AG09319 (cell line): ENCODE measurements at regions not wholly inside any gene's neighbourhood (a gene's known extent, or its start where the extent isn't known, plus 50 kb on each side); places are given as distances from the start of the nearest gene placed in this dataset.

Source experiments
- DNase-seq: peaks from one replicate; pipeline ENCODE4 v3.0.0-alpha.2; 2010; ENCODE audit warnings: low read depth; ENCODE audit errors: extremely low read depth
- CTCF ChIP-seq: IDR thresholded peaks from 2 replicates; pipeline ENCODE4 v1.5.1; 2011; ENCODE audit warnings: low read depth, mild to moderate bottlenecking, inconsistent platforms, low read length, moderate library complexity

GRCh38 chr2:136532171-136532570 is 233.2 kb upstream of the THSD7B start:
- DNase-seq = no peak
- TF ChIP-seq CTCF = no peak

GRCh38 chr2:136531731-136532130 is 233.6 kb upstream of the THSD7B start:
- no peak for DNase-seq
- TF ChIP-seq CTCF = no peak

- TF ChIP-seq CTCF = no peak
- DNase-seq = no peak
These were observed 235.2 kb upstream of the THSD7B start for GRCh38 chr2:136530146-136530545.

- TF ChIP-seq CTCF = no peak
- no peak for DNase-seq
These were observed 237.8 kb upstream of the THSD7B start for GRCh38 chr2:136527560-136527959.

- no peak for TF ChIP-seq CTCF
- DNase-seq = no peak
These were observed 242.6 kb upstream of the THSD7B start for GRCh38 chr2:136522724-136523123.

- DNase-seq = no peak
- TF ChIP-seq CTCF = no peak
These were observed 247.6 kb upstream of the THSD7B start for GRCh38 chr2:136517716-136518115.

- DNase-seq = no peak
- TF ChIP-seq CTCF = no peak
These were observed 255.1 kb upstream of the THSD7B start for GRCh38 chr2:136510244-136510643.
